CD4-positive, alpha-beta T cell treated with Interleukin-2 at 100 ng/mL for 4 hours (primary cell): ENCODE measurements at regions not wholly inside any gene's neighbourhood (a gene's known extent, or its start where the extent isn't known, plus 50 kb on each side); places are given as distances from the start of the nearest gene placed in this dataset.
"Not testable (repeated sequence)": the region's sequence is repeated elsewhere in the genome, so short reads cannot be mapped to it uniquely, and the experiment has no call there.

Experiments
- DNase-seq: peaks from one replicate; pipeline ENCODE4 v3.0.0-alpha.2; 2020; ENCODE audit warnings: low spot score

GRCh38 chr11:71098776-71099175, 153.6 kb downstream of the SHANK2 start:
- DNase-seq = no peak

GRCh38 chr11:71097506-71098240, 154.7 kb downstream of the SHANK2 start:
- DNase-seq = no peak

GRCh38 chr11:71096751-71097388, 155.5 kb downstream of the SHANK2 start:
- no peak for DNase-seq

- DNase-seq = no peak
Observed at GRCh38 chr11:71095294-71095850, 157.0 kb downstream of the SHANK2 start.

- DNase-seq = no peak
Observed at GRCh38 chr11:71094296-71095077, 157.9 kb downstream of the SHANK2 start.

- no peak for DNase-seq
Observed at GRCh38 chr11:71093783-71094182, 158.6 kb downstream of the SHANK2 start.

- DNase-seq = no peak
Observed at GRCh38 chr11:71091506-71092265, 160.7 kb downstream of the SHANK2 start.

GRCh38 chr11:71089571-71089970, 162.8 kb downstream of the SHANK2 start:
- DNase-seq = no peak

- not testable (repeated sequence) for DNase-seq
Observed at GRCh38 chr11:71088314-71089215, 163.8 kb downstream of the SHANK2 start.

- no peak for DNase-seq
Observed at GRCh38 chr11:71086687-71087258, 165.6 kb downstream of the SHANK2 start.

- DNase-seq = no peak
Observed at GRCh38 chr11:71084306-71085012, 167.9 kb downstream of the SHANK2 start.

- DNase-seq = no peak
Observed at GRCh38 chr11:71083105-71083504, 169.3 kb downstream of the SHANK2 start.

GRCh38 chr11:71082454-71082853, 169.9 kb downstream of the SHANK2 start:
- no peak for DNase-seq

GRCh38 chr11:71081704-71082230, 170.6 kb downstream of the SHANK2 start:
- no peak for DNase-seq

GRCh38 chr11:71080239-71081097, 171.9 kb downstream of the SHANK2 start:
- DNase-seq = peak; percentile 5

- no peak for DNase-seq
Observed at GRCh38 chr11:71079795-71080194, 172.6 kb downstream of the SHANK2 start.

GRCh38 chr11:71078482-71078881, 173.9 kb downstream of the SHANK2 start:
- DNase-seq = no peak

- DNase-seq = no peak
Observed at GRCh38 chr11:71076525-71077304, 175.7 kb downstream of the SHANK2 start.
